ENCODE measurements at regions not wholly inside any gene's neighbourhood (a gene's known extent, or its start where the extent isn't known, plus 50 kb on each side); places are given as distances from the start of the nearest gene placed in this dataset.

GRCh38 chr12:91339106-91339505 lies 156.5 kb upstream of the DCN start:
- TF ChIP-seq CTCF (IDR thresholded peaks at IDR 0.05 in 8 of 11, conservative IDR thresholded peaks at IDR 0.05 in 3 of 11) (no peak), POLR2A (IDR thresholded peaks at IDR 0.05) (no peak), POLR2AphosphoS5 (IDR thresholded peaks at IDR 0.05) (no peak)
